ENCODE measurements at regions not wholly inside any gene's neighbourhood (a gene's known extent, or its start where the extent isn't known, plus 50 kb on each side); places are given as distances from the start of the nearest gene placed in this dataset.

- no peak overlapping the region for H3K9ac ChIP-seq (ENCODE audit: insufficient read length, low read depth)
- H3K9me3 ChIP-seq (ENCODE audit: insufficient read depth, low read length), result no peaks in the 10 kb centered on the region; the same call in 1 of the 2 replicates
- no peaks in the 10 kb centered on the region for H3K27me3 ChIP-seq (ENCODE audit: insufficient read depth, insufficient read length)
- no peak for DNase-seq (ENCODE audit: low read depth, low spot score)
- H3K4me3 ChIP-seq (ENCODE audit: insufficient read length, low read depth), result no peak overlapping the region
- H3K36me3 ChIP-seq (ENCODE audit: insufficient read depth, insufficient read length, low read length), result no peaks in the 10 kb centered on the region
- H3K4me1 ChIP-seq (ENCODE audit: insufficient read depth, insufficient read length), result no peaks in the 10 kb centered on the region
- TF ChIP-seq YY1 (IDR thresholded peaks at IDR 0.05; ENCODE audit: insufficient read depth, insufficient read length) (no peak), ZNF274 (IDR thresholded peaks at IDR 0.05; ENCODE audit: low read depth, low read length) (no peak), SUZ12 (IDR thresholded peaks at IDR 0.05; ENCODE audit: extremely low read depth, insufficient read depth, insufficient read length) (no peak)
Observed at GRCh38 chr3:89624494-89624893, 517.1 kb downstream of the EPHA3 start.

GRCh38 chr3:89625945-89626344 is 518.5 kb downstream of the EPHA3 start:
- Histone ChIP-seq H3K4me1 (ENCODE audit: insufficient read depth, insufficient read length) (no peaks in the 10 kb centered on the region), H3K4me3 (ENCODE audit: insufficient read length, low read depth) (no peak overlapping the region), H3K27me3 (ENCODE audit: insufficient read depth, insufficient read length) (no peaks in the 10 kb centered on the region), H3K36me3 (ENCODE audit: insufficient read depth, insufficient read length, low read length) (no peaks in the 10 kb centered on the region), H3K9ac (ENCODE audit: insufficient read length, low read depth) (no peak overlapping the region), H3K9me3 (ENCODE audit: insufficient read depth, low read length) (no peaks in the 10 kb centered on the region; the same call in 1 of the 2 replicates)
- no peak for TF ChIP-seq YY1 (IDR thresholded peaks at IDR 0.05; ENCODE audit: insufficient read depth, insufficient read length)
- TF ChIP-seq ZNF274 (IDR thresholded peaks at IDR 0.05; ENCODE audit: low read depth, low read length), result no peak
- no peak for TF ChIP-seq SUZ12 (IDR thresholded peaks at IDR 0.05; ENCODE audit: extremely low read depth, insufficient read depth, insufficient read length)
- DNase-seq (ENCODE audit: low read depth, low spot score), result no peak

- no peak for DNase-seq (ENCODE audit: low read depth, low spot score)
- no peak for TF ChIP-seq ZNF274 (IDR thresholded peaks at IDR 0.05; ENCODE audit: low read depth, low read length)
- TF ChIP-seq SUZ12 (IDR thresholded peaks at IDR 0.05; ENCODE audit: extremely low read depth, insufficient read depth, insufficient read length), result no peak
- TF ChIP-seq YY1 (IDR thresholded peaks at IDR 0.05; ENCODE audit: insufficient read depth, insufficient read length), result no peak
Observed at GRCh38 chr3:89628856-89629670, 521.6 kb downstream of the EPHA3 start.

DNA sequence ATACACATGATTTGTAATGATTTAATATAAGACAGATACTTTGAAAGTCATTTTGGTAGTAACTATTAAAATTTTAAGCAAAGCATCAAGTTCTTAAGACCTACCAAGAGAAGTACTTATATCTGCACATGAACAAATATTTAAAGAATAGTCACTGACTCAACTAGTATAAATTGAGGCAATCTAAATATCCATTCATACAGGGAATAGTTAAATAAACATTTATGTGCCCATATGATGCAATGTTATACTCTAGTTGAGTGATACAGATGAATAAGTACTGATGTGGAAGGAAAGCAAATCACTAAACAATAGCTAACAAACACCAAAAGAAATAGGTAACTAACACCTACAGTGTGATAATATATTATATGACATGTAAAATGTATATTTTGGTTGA is 527.7 kb downstream of the EPHA3 start:
- H3K27me3 ChIP-seq (ENCODE audit: insufficient read depth, insufficient read length), result no peaks in the 10 kb centered on the region
- no peaks in the 10 kb centered on the region for H3K36me3 ChIP-seq (ENCODE audit: insufficient read depth, insufficient read length, low read length)
- H3K4me3 ChIP-seq (ENCODE audit: insufficient read length, low read depth), result no peak overlapping the region
- no peak overlapping the region for H3K9ac ChIP-seq (ENCODE audit: insufficient read length, low read depth)
- DNase-seq (ENCODE audit: low read depth, low spot score), result no peak
- H3K4me1 ChIP-seq (ENCODE audit: insufficient read depth, insufficient read length), result no peaks in the 10 kb centered on the region
- H3K9me3 ChIP-seq (ENCODE audit: insufficient read depth, low read length), result no peaks in the 10 kb centered on the region
- no peak for TF ChIP-seq SUZ12 (IDR thresholded peaks at IDR 0.05; ENCODE audit: extremely low read depth, insufficient read depth, insufficient read length)
- TF ChIP-seq YY1 (IDR thresholded peaks at IDR 0.05; ENCODE audit: insufficient read depth, insufficient read length), result no peak
- no peak for TF ChIP-seq ZNF274 (IDR thresholded peaks at IDR 0.05; ENCODE audit: low read depth, low read length)

More at GRCh38 chr3:89628856-89629670, 521.6 kb downstream of the EPHA3 start:
- Histone ChIP-seq H3K4me3 (ENCODE audit: insufficient read length, low read depth) (no peak overlapping the region), H3K4me1 (ENCODE audit: insufficient read depth, insufficient read length) (no peaks in the 10 kb centered on the region), H3K9ac (ENCODE audit: insufficient read length, low read depth) (no peak overlapping the region), H3K36me3 (ENCODE audit: insufficient read depth, insufficient read length, low read length) (no peaks in the 10 kb centered on the region), H3K27me3 (ENCODE audit: insufficient read depth, insufficient read length) (no peaks in the 10 kb centered on the region), H3K9me3 (ENCODE audit: insufficient read depth, low read length) (no peaks in the 10 kb centered on the region; the same call in 1 of the 2 replicates)

DNA sequence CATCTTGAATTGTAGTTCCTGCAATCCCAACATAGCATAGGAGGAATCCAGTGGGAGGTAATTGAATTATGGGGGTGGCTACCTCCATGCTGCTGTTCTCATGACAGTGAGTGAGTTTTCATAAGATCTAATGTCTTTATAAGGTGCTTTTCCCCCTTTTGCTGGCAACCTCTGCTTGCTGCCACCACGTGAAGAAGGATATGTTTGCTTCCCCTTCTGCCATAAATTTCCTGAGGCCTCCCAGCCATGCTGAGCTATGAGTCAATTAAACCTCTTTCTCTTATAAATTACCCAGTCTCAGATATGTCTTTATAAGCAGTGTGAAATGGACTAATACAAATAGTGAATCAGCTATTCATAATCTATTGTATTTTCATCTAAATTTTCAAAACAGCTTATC is 537.3 kb downstream of the EPHA3 start:
- no peaks in the 10 kb centered on the region for H3K4me1 ChIP-seq (ENCODE audit: insufficient read depth, insufficient read length)
- no peaks in the 10 kb centered on the region for H3K27me3 ChIP-seq (ENCODE audit: insufficient read depth, insufficient read length)
- no peaks in the 10 kb centered on the region for H3K36me3 ChIP-seq (ENCODE audit: insufficient read depth, insufficient read length, low read length)
- H3K4me3 ChIP-seq (ENCODE audit: insufficient read length, low read depth), result no peak overlapping the region
- no peak for DNase-seq (ENCODE audit: low read depth, low spot score)
- H3K9ac ChIP-seq (ENCODE audit: insufficient read length, low read depth), result no peak overlapping the region
- H3K9me3 ChIP-seq (ENCODE audit: insufficient read depth, low read length), result no peaks in the 10 kb centered on the region
- TF ChIP-seq ZNF274 (IDR thresholded peaks at IDR 0.05; ENCODE audit: low read depth, low read length) (no peak), SUZ12 (IDR thresholded peaks at IDR 0.05; ENCODE audit: extremely low read depth, insufficient read depth, insufficient read length) (no peak), YY1 (IDR thresholded peaks at IDR 0.05; ENCODE audit: insufficient read depth, insufficient read length) (no peak)

DNA sequence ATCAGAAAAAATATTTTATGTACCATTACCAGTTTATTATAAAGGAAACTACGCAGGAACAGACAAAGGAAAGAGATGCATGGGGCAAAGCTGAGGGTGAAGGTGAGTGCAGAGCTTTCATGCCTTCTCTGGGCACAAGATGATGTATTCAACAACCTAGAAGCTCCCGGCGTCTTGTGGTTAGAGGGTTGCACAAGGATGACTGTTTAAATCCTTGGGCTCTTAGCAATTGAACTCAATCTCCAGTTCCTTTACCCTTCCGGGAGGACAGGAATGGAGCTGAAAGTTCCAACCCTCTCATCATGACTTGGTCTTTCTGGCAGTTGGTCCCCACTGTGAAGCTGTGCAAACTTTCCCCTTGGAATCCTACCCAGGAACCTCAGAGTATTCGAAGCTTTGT is 542.0 kb downstream of the EPHA3 start:
- Histone ChIP-seq H3K36me3 (ENCODE audit: insufficient read depth, insufficient read length, low read length) (no peaks in the 10 kb centered on the region), H3K9me3 (ENCODE audit: insufficient read depth, low read length) (no peaks in the 10 kb centered on the region), H3K27me3 (ENCODE audit: insufficient read depth, insufficient read length) (no peaks in the 10 kb centered on the region), H3K4me3 (ENCODE audit: insufficient read length, low read depth) (no peak overlapping the region), H3K4me1 (ENCODE audit: insufficient read depth, insufficient read length) (no peaks in the 10 kb centered on the region), H3K9ac (ENCODE audit: insufficient read length, low read depth) (no peak overlapping the region)
- no peak for TF ChIP-seq SUZ12 (IDR thresholded peaks at IDR 0.05; ENCODE audit: extremely low read depth, insufficient read depth, insufficient read length)
- TF ChIP-seq YY1 (IDR thresholded peaks at IDR 0.05; ENCODE audit: insufficient read depth, insufficient read length), result no peak
- no peak for TF ChIP-seq ZNF274 (IDR thresholded peaks at IDR 0.05; ENCODE audit: low read depth, low read length)
- DNase-seq (ENCODE audit: low read depth, low spot score), result no peak

DNA sequence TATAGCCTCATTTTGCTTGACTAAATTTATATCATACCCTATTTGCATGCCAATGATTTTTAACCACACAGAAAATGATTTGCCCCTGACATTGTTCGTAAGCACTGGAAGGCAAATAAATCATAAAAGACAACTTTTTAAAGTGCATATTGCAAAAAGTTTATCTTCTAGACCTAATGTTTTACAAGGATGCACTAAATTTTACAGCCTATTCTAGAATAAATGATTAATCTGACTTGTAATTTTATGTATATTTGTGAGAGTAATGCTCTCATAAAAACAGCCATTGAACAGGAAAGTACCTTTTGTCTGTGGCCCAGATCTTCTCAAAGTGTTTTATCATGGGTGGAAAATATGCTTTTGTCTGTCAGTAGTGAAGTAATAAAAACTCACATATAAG is 546.6 kb downstream of the EPHA3 start:
- no peak overlapping the region for H3K4me3 ChIP-seq (ENCODE audit: insufficient read length, low read depth)
- H3K9ac ChIP-seq (ENCODE audit: insufficient read length, low read depth), result no peak overlapping the region
- no peaks in the 10 kb centered on the region for H3K4me1 ChIP-seq (ENCODE audit: insufficient read depth, insufficient read length)
- H3K36me3 ChIP-seq (ENCODE audit: insufficient read depth, insufficient read length, low read length), result no peaks in the 10 kb centered on the region
- no peak for TF ChIP-seq YY1 (IDR thresholded peaks at IDR 0.05; ENCODE audit: insufficient read depth, insufficient read length)
- no peak for TF ChIP-seq SUZ12 (IDR thresholded peaks at IDR 0.05; ENCODE audit: extremely low read depth, insufficient read depth, insufficient read length)
- TF ChIP-seq ZNF274 (IDR thresholded peaks at IDR 0.05; ENCODE audit: low read depth, low read length), result no peak
- H3K27me3 ChIP-seq (ENCODE audit: insufficient read depth, insufficient read length), result no peaks in the 10 kb centered on the region
- DNase-seq (ENCODE audit: low read depth, low spot score), result no peak
- H3K9me3 ChIP-seq (ENCODE audit: insufficient read depth, low read length), result peaks cover 10% of the 10 kb centered on the region; the same call in 1 of the 2 replicates
